ENCODE measurements at regions not wholly inside any gene's neighbourhood (a gene's known extent, or its start where the extent isn't known, plus 50 kb on each side); places are given as distances from the start of the nearest gene placed in this dataset.
A peak's percentile ranks its signal among the peaks of the same experiment; 100 is the strongest.

GRCh38 chr9:19666575-19666974 lies 122.3 kb downstream of the SLC24A2 start:
- no peak for DNase-seq (ENCODE audit: low spot score in 2 of 2)
- no peak for ATAC-seq
- no peaks in the 10 kb centered on the region for H3K36me3 Mint-ChIP-seq
- no peak overlapping the region for H3K27ac Mint-ChIP-seq
- H3K9me3 Mint-ChIP-seq = no peaks in the 10 kb centered on the region

GRCh38 chr9:19665146-19665863 lies 123.5 kb downstream of the SLC24A2 start:
- peak in 1 of 2 donors; percentile 4 for DNase-seq (ENCODE audit: low spot score in 2 of 2)
- Mint-ChIP-seq H3K9me3 (no peaks in the 10 kb centered on the region), H3K27ac (no peak overlapping the region), H3K36me3 (no peaks in the 10 kb centered on the region)
- peak; percentile 60 to 98 for ATAC-seq

- no peaks in the 10 kb centered on the region for H3K9me3 Mint-ChIP-seq
- DNase-seq (ENCODE audit: low spot score in 2 of 2) (no peak), ATAC-seq (no peak)
- H3K27ac Mint-ChIP-seq = no peak overlapping the region
- H3K36me3 Mint-ChIP-seq = no peaks in the 10 kb centered on the region
Observed at GRCh38 chr9:19663570-19663969, 125.3 kb downstream of the SLC24A2 start.

GRCh38 chr9:19662213-19662612 lies 126.6 kb downstream of the SLC24A2 start:
- DNase-seq (ENCODE audit: low spot score in 2 of 2) (no peak), ATAC-seq (no peak)
- H3K36me3 Mint-ChIP-seq = no peaks in the 10 kb centered on the region
- no peak overlapping the region for H3K27ac Mint-ChIP-seq
- no peaks in the 10 kb centered on the region for H3K9me3 Mint-ChIP-seq

- DNase-seq (ENCODE audit: low spot score in 2 of 2) (no peak), ATAC-seq (no peak)
- no peak overlapping the region for H3K27ac Mint-ChIP-seq
- no peaks in the 10 kb centered on the region for H3K36me3 Mint-ChIP-seq
- H3K9me3 Mint-ChIP-seq = no peaks in the 10 kb centered on the region
Observed at GRCh38 chr9:19660019-19660418, 128.8 kb downstream of the SLC24A2 start.

- no peaks in the 10 kb centered on the region for H3K36me3 Mint-ChIP-seq
Observed at GRCh38 chr9:19656704-19657103, 132.1 kb downstream of the SLC24A2 start.

GRCh38 chr9:19651681-19652080 lies 137.2 kb downstream of the SLC24A2 start:
- Mint-ChIP-seq H3K36me3 (no peaks in the 10 kb centered on the region), H3K27ac (no peak overlapping the region), H3K9me3 (no peaks in the 10 kb centered on the region)
- ATAC-seq = no peak
- no peak for DNase-seq (ENCODE audit: low spot score in 2 of 2)

More at GRCh38 chr9:19656704-19657103, 132.1 kb downstream of the SLC24A2 start:
- no peaks in the 10 kb centered on the region for H3K9me3 Mint-ChIP-seq
- ATAC-seq (no peak), DNase-seq (ENCODE audit: low spot score in 2 of 2) (no peak)
- H3K27ac Mint-ChIP-seq = no peak overlapping the region

GRCh38 chr9:19650312-19650711 lies 138.5 kb downstream of the SLC24A2 start:
- DNase-seq (ENCODE audit: low spot score in 2 of 2) (no peak), ATAC-seq (no peak)
- Mint-ChIP-seq H3K9me3 (no peaks in the 10 kb centered on the region), H3K27ac (no peak overlapping the region), H3K36me3 (no peaks in the 10 kb centered on the region)

- Mint-ChIP-seq H3K9me3 (no peaks in the 10 kb centered on the region), H3K27ac (no peak overlapping the region), H3K36me3 (no peaks in the 10 kb centered on the region)
- ATAC-seq (no peak), DNase-seq (ENCODE audit: low spot score in 2 of 2) (no peak)
Observed at GRCh38 chr9:19649336-19650041, 139.3 kb downstream of the SLC24A2 start.

GRCh38 chr9:19648672-19649071 lies 140.2 kb downstream of the SLC24A2 start:
- Mint-ChIP-seq H3K27ac (no peak overlapping the region), H3K9me3 (no peaks in the 10 kb centered on the region), H3K36me3 (no peaks in the 10 kb centered on the region)
- no peak for ATAC-seq
- DNase-seq (ENCODE audit: low spot score in 2 of 2) = no peak

- Mint-ChIP-seq H3K36me3 (no peaks in the 10 kb centered on the region), H3K9me3 (no peaks in the 10 kb centered on the region), H3K27ac (no peak overlapping the region)
- ATAC-seq (peak in 1 of 2 donors; percentile 67), DNase-seq (ENCODE audit: low spot score in 2 of 2) (no peak)
Observed at GRCh38 chr9:19643875-19644274, 145.0 kb downstream of the SLC24A2 start.

- H3K9me3 Mint-ChIP-seq = no peaks in the 10 kb centered on the region
- ATAC-seq (peak in 1 of 2 donors; percentile 30), DNase-seq (ENCODE audit: low spot score in 2 of 2) (no peak)
- H3K27ac Mint-ChIP-seq = no peak overlapping the region
- H3K36me3 Mint-ChIP-seq = no peaks in the 10 kb centered on the region
Observed at GRCh38 chr9:19642256-19642655, 146.6 kb downstream of the SLC24A2 start.

- ATAC-seq = no peak
- no peaks in the 10 kb centered on the region for H3K36me3 Mint-ChIP-seq
- H3K27ac Mint-ChIP-seq = no peak overlapping the region
- no peak for DNase-seq (ENCODE audit: low spot score in 2 of 2)
- no peaks in the 10 kb centered on the region for H3K9me3 Mint-ChIP-seq
Observed at GRCh38 chr9:19641046-19641445, 147.8 kb downstream of the SLC24A2 start.

- DNase-seq (ENCODE audit: low spot score in 2 of 2) (no peak), ATAC-seq (no peak)
- no peaks in the 10 kb centered on the region for H3K36me3 Mint-ChIP-seq
Observed at GRCh38 chr9:19640014-19640413, 148.8 kb downstream of the SLC24A2 start.

GRCh38 chr9:19637084-19637483 lies 151.8 kb downstream of the SLC24A2 start:
- ATAC-seq = no peak
- no peak overlapping the region for H3K27ac Mint-ChIP-seq
- H3K9me3 Mint-ChIP-seq = no peaks in the 10 kb centered on the region
- no peaks in the 10 kb centered on the region for H3K36me3 Mint-ChIP-seq
- DNase-seq (ENCODE audit: low spot score in 2 of 2) = no peak

More at GRCh38 chr9:19640014-19640413, 148.8 kb downstream of the SLC24A2 start:
- Mint-ChIP-seq H3K27ac (no peak overlapping the region), H3K9me3 (no peaks in the 10 kb centered on the region)

- H3K36me3 Mint-ChIP-seq = no peaks in the 10 kb centered on the region
- no peak overlapping the region for H3K27ac Mint-ChIP-seq
- H3K9me3 Mint-ChIP-seq = no peaks in the 10 kb centered on the region
- no peak for ATAC-seq
- no peak for DNase-seq (ENCODE audit: low spot score in 2 of 2)
Observed at GRCh38 chr9:19634881-19635280, 154.0 kb downstream of the SLC24A2 start.

- H3K36me3 Mint-ChIP-seq = no peaks in the 10 kb centered on the region
- no peaks in the 10 kb centered on the region for H3K9me3 Mint-ChIP-seq
- DNase-seq (ENCODE audit: low spot score in 2 of 2) (no peak), ATAC-seq (no peak)
- no peak overlapping the region for H3K27ac Mint-ChIP-seq
Observed at GRCh38 chr9:19631181-19631580, 157.7 kb downstream of the SLC24A2 start.

GRCh38 chr9:19630760-19631159 lies 158.1 kb downstream of the SLC24A2 start:
- Mint-ChIP-seq H3K36me3 (no peaks in the 10 kb centered on the region), H3K27ac (no peak overlapping the region), H3K9me3 (no peaks in the 10 kb centered on the region)
- ATAC-seq (no peak), DNase-seq (ENCODE audit: low spot score in 2 of 2) (no peak)
